ENCODE measurements at regions not wholly inside any gene's neighbourhood (a gene's known extent, or its start where the extent isn't known, plus 50 kb on each side); places are given as distances from the start of the nearest gene placed in this dataset.

- no peak for FAIRE-seq
- DNase-seq (ENCODE audit: insufficient read length, low spot score) = no peak
- TF ChIP-seq POLR2A (IDR thresholded peaks at IDR 0.05; ENCODE audit: low read depth, low read length) = no peak
Observed at GRCh38 chr2:57554348-57554747, 492.3 kb upstream of the VRK2 start.

GRCh38 chr2:57558312-57558711 lies 488.3 kb upstream of the VRK2 start:
- FAIRE-seq = no peak
- TF ChIP-seq POLR2A (IDR thresholded peaks at IDR 0.05; ENCODE audit: low read depth, low read length) = no peak
- DNase-seq (ENCODE audit: insufficient read length, low spot score) = no peak

- no peak for TF ChIP-seq POLR2A (IDR thresholded peaks at IDR 0.05; ENCODE audit: low read depth, low read length)
- DNase-seq (ENCODE audit: insufficient read length, low spot score) (no peak), FAIRE-seq (no peak)
Observed at GRCh38 chr2:57562495-57562894, 484.1 kb upstream of the VRK2 start.

- FAIRE-seq (no peak), DNase-seq (ENCODE audit: insufficient read length, low spot score) (no peak)
- TF ChIP-seq POLR2A (IDR thresholded peaks at IDR 0.05; ENCODE audit: low read depth, low read length) = no peak
Observed at GRCh38 chr2:57563015-57563414, 483.6 kb upstream of the VRK2 start.

GRCh38 chr2:57567245-57567644 lies 479.4 kb upstream of the VRK2 start:
- FAIRE-seq (no peak), DNase-seq (ENCODE audit: insufficient read length, low spot score) (no peak)
- no peak for TF ChIP-seq POLR2A (IDR thresholded peaks at IDR 0.05; ENCODE audit: low read depth, low read length)

GRCh38 chr2:57569396-57569795 lies 477.2 kb upstream of the VRK2 start:
- no peak for TF ChIP-seq POLR2A (IDR thresholded peaks at IDR 0.05; ENCODE audit: low read depth, low read length)
- FAIRE-seq (no peak), DNase-seq (ENCODE audit: insufficient read length, low spot score) (no peak)

- no peak for DNase-seq (ENCODE audit: insufficient read length, low spot score)
- TF ChIP-seq POLR2A (IDR thresholded peaks at IDR 0.05; ENCODE audit: low read depth, low read length) = no peak
- no peak for FAIRE-seq
Observed at GRCh38 chr2:57570961-57571360, 475.6 kb upstream of the VRK2 start.

GRCh38 chr2:57575700-57576268 lies 470.8 kb upstream of the VRK2 start:
- DNase-seq (ENCODE audit: insufficient read length, low spot score) (no peak), FAIRE-seq (no peak)
- TF ChIP-seq POLR2A (IDR thresholded peaks at IDR 0.05; ENCODE audit: low read depth, low read length) = no peak

- DNase-seq (ENCODE audit: insufficient read length, low spot score) = no peak
- no peak for FAIRE-seq
- no peak for TF ChIP-seq POLR2A (IDR thresholded peaks at IDR 0.05; ENCODE audit: low read depth, low read length)
Observed at GRCh38 chr2:57576983-57577382, 469.6 kb upstream of the VRK2 start.

GRCh38 chr2:57597940-57598339 lies 448.7 kb upstream of the VRK2 start:
- TF ChIP-seq POLR2A (IDR thresholded peaks at IDR 0.05; ENCODE audit: low read depth, low read length) = no peak
- no peak for DNase-seq (ENCODE audit: insufficient read length, low spot score)
- no peak for FAIRE-seq

- FAIRE-seq = no peak
Observed at GRCh38 chr2:57598551-57598950, 448.1 kb upstream of the VRK2 start.

GRCh38 chr2:57602733-57603132 lies 443.9 kb upstream of the VRK2 start:
- FAIRE-seq = no peak
- no peak for TF ChIP-seq POLR2A (IDR thresholded peaks at IDR 0.05; ENCODE audit: low read depth, low read length)
- no peak for DNase-seq (ENCODE audit: insufficient read length, low spot score)

More at GRCh38 chr2:57598551-57598950, 448.1 kb upstream of the VRK2 start:
- DNase-seq (ENCODE audit: insufficient read length, low spot score) = no peak
- no peak for TF ChIP-seq POLR2A (IDR thresholded peaks at IDR 0.05; ENCODE audit: low read depth, low read length)

GRCh38 chr2:57614988-57615387 lies 431.6 kb upstream of the VRK2 start:
- FAIRE-seq (no peak), DNase-seq (ENCODE audit: insufficient read length, low spot score) (no peak)
- TF ChIP-seq POLR2A (IDR thresholded peaks at IDR 0.05; ENCODE audit: low read depth, low read length) = no peak

- no peak for TF ChIP-seq POLR2A (IDR thresholded peaks at IDR 0.05; ENCODE audit: low read depth, low read length)
- no peak for FAIRE-seq
- DNase-seq (ENCODE audit: insufficient read length, low spot score) = no peak
Observed at GRCh38 chr2:57615855-57616556, 430.6 kb upstream of the VRK2 start.

GRCh38 chr2:57617318-57617717 lies 429.3 kb upstream of the VRK2 start:
- TF ChIP-seq POLR2A (IDR thresholded peaks at IDR 0.05; ENCODE audit: low read depth, low read length) = no peak
- no peak for DNase-seq (ENCODE audit: insufficient read length, low spot score)
- no peak for FAIRE-seq

All from H54 (cell line).